ENCODE measurements at regions not wholly inside any gene's neighbourhood (a gene's known extent, or its start where the extent isn't known, plus 50 kb on each side); places are given as distances from the start of the nearest gene placed in this dataset.
"Not testable (repeated sequence)": the region's sequence is repeated elsewhere in the genome, so short reads cannot be mapped to it uniquely, and the experiment has no call there.

GRCh38 chr10:33035411-33035810, 77.4 kb upstream of the ITGB1 start:
- no peak for DNase-seq

GRCh38 chr10:33034931-33035330, 76.9 kb upstream of the ITGB1 start:
- no peak for DNase-seq

- no peak for DNase-seq
Measured at GRCh38 chr10:33032654-33033151, 74.7 kb upstream of the ITGB1 start.

GRCh38 chr10:33031815-33032653, 74.0 kb upstream of the ITGB1 start:
- DNase-seq = no peak

- DNase-seq = no peak
Measured at GRCh38 chr10:33031171-33031570, 73.1 kb upstream of the ITGB1 start.

GRCh38 chr10:33028515-33028914, 70.5 kb upstream of the ITGB1 start:
- not testable (repeated sequence) for DNase-seq

GRCh38 chr10:33027088-33027487, 69.1 kb upstream of the ITGB1 start:
- no peak for DNase-seq

GRCh38 chr10:33026422-33026821, 68.4 kb upstream of the ITGB1 start:
- no peak for DNase-seq

- DNase-seq = no peak
Measured at GRCh38 chr10:33025910-33026309, 67.9 kb upstream of the ITGB1 start.

GRCh38 chr10:33025039-33025438, 67.0 kb upstream of the ITGB1 start:
- no peak for DNase-seq

- no peak for DNase-seq
Measured at GRCh38 chr10:33022691-33023090, 64.7 kb upstream of the ITGB1 start.

- DNase-seq = no peak
Measured at GRCh38 chr10:33022090-33022489, 64.1 kb upstream of the ITGB1 start.

- DNase-seq = no peak
Measured at GRCh38 chr10:33016988-33017387, 59.0 kb upstream of the ITGB1 start.

- DNase-seq = no peak
Measured at GRCh38 chr10:33015761-33016547, 57.9 kb upstream of the ITGB1 start.

- DNase-seq = not testable (repeated sequence)
Measured at GRCh38 chr10:33013331-33013730, 55.3 kb upstream of the ITGB1 start.

- no peak for DNase-seq
Measured at GRCh38 chr10:33012306-33012705, 54.3 kb upstream of the ITGB1 start.

- peak; percentile 56 to 66 for DNase-seq
Measured at GRCh38 chr10:33010132-33011037, 52.4 kb upstream of the ITGB1 start.

- no peak for DNase-seq
Measured at GRCh38 chr10:33009244-33010131, 51.5 kb upstream of the ITGB1 start.

GRCh38 chr10:33008499-33009243, 50.6 kb upstream of the ITGB1 start:
- peak; percentile 29 to 85 for DNase-seq

GRCh38 chr10:33007731-33008381, 49.8 kb upstream of the ITGB1 start:
- not testable (repeated sequence) for DNase-seq
